ENCODE measurements at regions not wholly inside any gene's neighbourhood (a gene's known extent, or its start where the extent isn't known, plus 50 kb on each side); places are given as distances from the start of the nearest gene placed in this dataset.
"Not testable (repeated sequence)": the region's sequence is repeated elsewhere in the genome, so short reads cannot be mapped to it uniquely, and the experiment has no call there.

GRCh38 chr4:179116581-179116980, 1674.3 kb upstream of the AGA start:
- DNase-seq (ENCODE audit: low spot score), result no peak

DNA sequence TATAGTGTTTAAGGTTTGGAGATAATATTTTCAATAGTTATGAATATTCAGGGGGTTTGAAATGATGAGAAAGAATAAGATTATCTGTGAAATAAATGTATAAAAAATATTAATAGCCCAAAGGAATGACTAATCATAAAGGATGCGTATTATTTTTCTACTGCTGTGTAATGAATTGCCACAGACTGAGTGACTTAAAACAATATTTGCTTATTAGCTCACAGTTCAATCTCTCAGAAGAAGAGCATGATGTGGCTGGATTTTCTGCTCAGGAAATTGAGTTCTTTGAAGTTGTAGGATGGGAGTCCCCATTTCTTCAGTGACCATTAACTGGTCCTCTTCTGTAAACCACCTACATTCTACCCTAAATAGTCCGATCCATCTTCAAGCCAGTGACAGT, 1680.8 kb upstream of the AGA start:
- DNase-seq (ENCODE audit: low spot score), result no peak

GRCh38 chr4:179124419-179124818, 1682.2 kb upstream of the AGA start:
- DNase-seq (ENCODE audit: low spot score), result no peak

- no peak for DNase-seq (ENCODE audit: low spot score)
Measured at GRCh38 chr4:179124957-179125356, 1682.7 kb upstream of the AGA start.

GRCh38 chr4:179125870-179126269, 1683.6 kb upstream of the AGA start:
- DNase-seq (ENCODE audit: low spot score), result no peak

GRCh38 chr4:179128299-179128698, 1686.1 kb upstream of the AGA start:
- DNase-seq (ENCODE audit: low spot score), result no peak

GRCh38 chr4:179130122-179130714, 1688.0 kb upstream of the AGA start:
- no peak for DNase-seq (ENCODE audit: low spot score)

DNA sequence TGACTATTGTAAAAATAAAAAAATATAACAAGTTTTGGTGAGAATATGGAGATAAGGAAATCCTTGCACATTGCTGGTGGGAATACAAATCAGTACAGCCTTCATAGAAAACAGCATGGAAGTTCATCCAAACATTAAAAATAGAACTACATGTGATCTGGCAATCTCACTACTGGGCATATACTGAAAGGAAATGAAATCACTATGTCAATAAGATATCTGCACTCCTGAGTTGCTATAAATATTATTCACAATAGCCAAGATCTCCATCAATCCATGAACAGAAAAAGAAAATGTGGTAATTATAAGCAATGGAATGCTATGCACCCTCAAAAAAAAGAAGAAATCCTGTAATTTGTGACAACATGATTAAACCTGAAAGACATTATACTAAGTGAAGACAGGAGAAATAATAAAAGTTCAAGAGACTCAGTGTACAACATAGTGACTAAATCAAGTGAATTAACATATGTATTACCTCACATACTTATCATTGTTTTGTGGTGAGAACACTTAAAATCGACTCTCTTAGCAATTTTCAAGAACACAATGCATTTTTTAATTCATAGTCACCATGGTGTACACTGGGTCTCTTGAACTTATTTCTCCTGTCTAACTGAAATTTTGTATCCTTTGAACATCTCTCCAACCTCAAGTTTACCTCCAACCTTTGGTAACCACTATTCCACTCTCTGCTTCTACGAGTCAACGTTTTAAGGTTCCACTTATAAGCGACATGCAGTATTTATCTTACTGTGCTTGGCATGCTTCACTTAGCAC, 1703.7 kb upstream of the AGA start:
- no peak for DNase-seq (ENCODE audit: low spot score)

DNA sequence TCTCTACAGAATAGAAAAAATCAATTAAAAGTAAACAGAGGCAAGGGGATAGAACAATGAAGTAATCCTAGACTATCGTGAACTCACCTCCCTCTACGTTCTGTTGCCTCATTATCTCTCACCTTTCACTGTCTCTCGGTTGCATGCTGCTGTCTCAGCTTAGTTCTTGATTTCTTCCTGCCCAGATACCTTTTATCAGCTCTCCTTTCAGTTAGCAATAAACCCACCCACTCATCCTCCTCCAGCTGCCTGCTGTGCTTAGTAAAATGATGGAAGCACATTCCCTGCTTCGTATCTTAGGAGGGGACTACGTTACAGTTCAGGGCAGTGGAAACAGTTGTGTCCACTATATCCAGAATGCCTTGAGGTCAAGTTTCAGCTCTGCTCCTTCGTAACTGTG, 1709.5 kb upstream of the AGA start:
- no peak for DNase-seq (ENCODE audit: low spot score)

DNA sequence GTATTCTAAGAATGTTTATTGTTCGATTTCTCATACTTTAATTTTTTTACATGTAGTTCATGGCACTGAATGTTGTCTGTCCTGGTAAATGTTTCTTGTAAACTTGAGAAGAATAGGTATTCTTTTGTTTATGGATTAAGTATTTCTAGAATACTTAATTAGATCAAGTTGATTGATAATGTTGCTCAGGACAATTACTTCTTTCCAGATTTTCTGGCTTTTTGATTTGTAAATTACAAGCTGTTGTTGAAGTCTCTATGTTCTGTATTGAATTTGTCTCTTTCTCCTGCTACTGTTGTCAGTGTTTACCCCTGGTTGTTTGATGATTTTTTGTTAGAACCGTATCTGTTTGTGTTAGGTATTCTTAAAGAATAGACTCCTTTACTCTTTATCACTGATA, 1720.9 kb upstream of the AGA start:
- DNase-seq (ENCODE audit: low spot score), result no peak

DNA sequence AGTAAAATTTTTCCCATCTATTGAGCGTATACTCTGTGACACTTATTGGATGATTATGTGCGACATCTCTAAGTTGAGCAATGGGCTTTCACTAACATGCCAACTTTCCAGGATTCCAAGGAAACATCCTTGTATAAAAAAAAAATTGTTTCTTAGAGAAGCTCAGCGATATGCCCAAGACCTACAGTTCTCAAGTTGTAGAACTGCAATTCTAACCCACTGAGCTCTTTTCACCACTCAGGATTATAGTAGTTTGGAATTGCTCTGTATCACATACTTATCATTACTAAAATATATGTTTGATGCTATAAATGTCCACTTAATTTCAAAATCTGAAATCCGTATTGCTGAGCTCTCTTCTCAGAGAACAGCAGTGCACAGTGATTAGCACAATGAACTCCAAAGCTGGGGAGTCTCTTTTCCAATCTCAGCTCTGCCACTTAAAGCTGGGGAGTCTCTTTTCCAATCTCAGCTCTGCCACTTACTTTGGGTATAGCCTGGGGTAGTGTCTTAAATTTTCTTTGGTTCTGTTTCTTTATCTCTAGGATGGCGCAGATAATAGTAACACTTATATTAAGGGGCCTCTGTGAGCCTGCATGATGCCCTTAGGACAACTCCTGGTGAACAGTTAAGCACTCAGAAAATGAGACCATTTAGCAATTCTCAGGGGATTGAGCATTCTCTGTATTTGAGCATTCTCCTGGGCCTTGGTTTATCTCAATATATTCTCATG, 1722.2 kb upstream of the AGA start:
- DNase-seq (ENCODE audit: low spot score), result no peak

GRCh38 chr4:179165000-179165738, 1722.9 kb upstream of the AGA start:
- no peak for DNase-seq (ENCODE audit: low spot score)

DNA sequence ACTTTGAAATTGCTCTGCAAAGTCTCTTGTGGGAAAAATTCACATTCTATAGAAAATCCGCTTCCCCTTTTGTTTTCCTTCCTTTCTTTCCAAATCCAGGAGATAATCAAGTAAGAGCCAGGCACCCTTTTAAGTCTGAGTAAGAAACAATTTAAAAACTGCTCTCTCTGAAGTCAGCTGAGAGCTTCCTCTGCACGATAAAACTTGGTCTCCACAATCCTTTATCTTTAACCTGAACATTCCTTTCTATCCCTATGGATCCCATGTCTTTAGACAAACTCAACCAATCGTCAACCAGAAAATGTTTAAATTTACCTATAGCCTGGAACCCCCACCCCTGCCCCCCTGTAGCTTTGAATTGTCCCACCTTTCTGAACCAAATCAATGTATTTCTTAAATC, 1723.6 kb upstream of the AGA start:
- no peak for DNase-seq (ENCODE audit: low spot score)

DNA sequence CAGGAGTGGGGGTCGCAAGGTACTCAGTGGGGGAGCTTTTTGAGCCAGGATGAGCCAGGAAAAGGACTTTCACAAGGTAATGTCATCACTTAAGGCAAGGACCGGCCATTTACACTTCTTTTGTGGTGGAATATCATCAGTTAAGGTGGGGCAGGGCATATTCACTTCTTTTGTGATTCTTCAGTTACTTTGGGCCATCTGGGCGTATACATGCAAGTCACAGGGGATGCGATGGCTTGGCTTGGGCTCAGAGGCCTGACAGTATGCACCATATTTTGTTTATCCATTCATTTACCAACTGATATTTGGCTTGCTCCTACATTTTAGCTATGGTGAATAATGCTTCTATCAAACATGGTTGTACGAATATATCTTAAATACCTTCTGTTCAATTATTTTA, 1728.1 kb upstream of the AGA start:
- DNase-seq (ENCODE audit: low spot score), result not testable (repeated sequence)

DNA sequence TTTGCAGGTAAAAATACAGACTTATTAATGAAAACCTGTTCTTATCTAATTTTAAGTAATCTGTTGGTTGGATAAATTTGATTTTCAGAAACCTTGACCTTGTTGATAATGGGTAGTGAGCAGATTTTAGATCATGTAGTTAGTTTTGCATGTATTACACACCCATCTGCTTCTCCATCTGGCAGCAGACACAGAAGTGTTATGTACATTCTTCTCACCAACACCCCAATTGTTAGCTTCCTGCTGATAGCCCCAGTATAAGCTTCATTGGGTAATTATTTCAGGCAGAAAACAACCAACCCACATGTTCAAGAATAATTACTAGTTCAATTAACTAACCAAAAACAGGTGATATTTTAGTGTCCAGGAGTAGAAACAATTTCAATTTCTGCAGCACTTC, 1740.5 kb upstream of the AGA start:
- DNase-seq (ENCODE audit: low spot score), result no peak

GRCh38 chr4:179195887-179196286, 1753.7 kb upstream of the AGA start:
- DNase-seq (ENCODE audit: low spot score), result no peak

DNA sequence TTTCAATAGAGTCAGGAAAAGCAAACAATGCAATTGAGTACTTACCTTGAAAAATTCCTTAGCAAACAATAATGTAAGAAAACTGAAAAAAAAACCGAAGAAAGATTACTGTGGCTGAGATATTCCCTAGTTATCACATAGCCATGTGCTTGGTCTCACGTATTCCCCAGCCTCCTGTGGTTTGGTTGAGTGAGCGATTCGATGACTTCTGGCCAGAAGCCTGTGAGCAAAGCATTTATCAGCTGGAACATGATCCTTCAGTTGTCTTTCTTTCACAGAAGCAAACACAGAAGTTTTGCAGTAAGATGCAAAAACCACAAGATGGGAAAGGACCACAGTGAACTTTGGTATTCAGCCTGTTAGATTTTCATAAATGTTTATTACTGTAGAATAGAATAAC, 1754.3 kb upstream of the AGA start:
- DNase-seq (ENCODE audit: low spot score), result no peak

DNA sequence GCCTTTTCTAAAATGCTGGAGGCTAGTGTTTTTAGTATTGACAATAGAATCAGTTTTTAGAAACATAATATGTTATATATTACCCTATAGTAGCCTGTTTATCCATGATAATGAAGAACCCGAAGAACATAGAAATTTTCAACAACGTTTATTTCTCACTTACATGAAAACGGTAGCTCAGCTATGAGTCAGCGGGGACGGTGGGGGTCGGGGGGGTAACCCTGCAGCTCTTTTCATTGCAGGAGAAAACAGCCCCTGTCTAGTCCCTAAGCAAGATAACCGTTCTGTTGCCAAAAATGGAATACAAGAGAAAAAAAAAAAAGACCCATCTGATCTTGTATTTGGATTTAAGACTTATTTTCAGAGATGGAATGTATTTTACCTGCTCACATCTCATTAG, 1758.4 kb upstream of the AGA start:
- DNase-seq (ENCODE audit: low spot score), result no peak

DNA sequence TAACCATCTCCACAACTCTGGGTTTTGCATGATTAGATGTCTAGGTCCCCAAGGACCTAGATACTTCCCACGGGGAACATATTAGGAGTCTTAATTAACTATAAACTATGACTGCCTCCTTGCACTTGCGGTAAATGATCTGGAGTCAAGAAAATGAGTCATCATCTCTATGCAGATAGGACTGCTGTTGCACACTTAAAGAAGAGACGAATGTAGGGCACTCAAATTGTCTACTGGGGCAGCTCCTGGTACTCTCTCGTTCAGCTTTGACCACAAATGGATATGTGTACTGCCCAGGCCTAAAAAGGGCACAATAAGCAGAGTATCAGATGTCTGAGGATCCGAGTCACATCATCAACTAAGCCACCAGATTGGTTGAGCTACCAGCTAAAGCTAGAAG, 1783.4 kb upstream of the AGA start:
- DNase-seq (ENCODE audit: low spot score), result no peak

GRCh38 chr4:179248821-179249220, 1806.6 kb upstream of the AGA start:
- no peak for DNase-seq (ENCODE audit: low spot score)

- DNase-seq (ENCODE audit: low spot score), result no peak
Measured at GRCh38 chr4:179268791-179269190, 1826.6 kb upstream of the AGA start.

DNA sequence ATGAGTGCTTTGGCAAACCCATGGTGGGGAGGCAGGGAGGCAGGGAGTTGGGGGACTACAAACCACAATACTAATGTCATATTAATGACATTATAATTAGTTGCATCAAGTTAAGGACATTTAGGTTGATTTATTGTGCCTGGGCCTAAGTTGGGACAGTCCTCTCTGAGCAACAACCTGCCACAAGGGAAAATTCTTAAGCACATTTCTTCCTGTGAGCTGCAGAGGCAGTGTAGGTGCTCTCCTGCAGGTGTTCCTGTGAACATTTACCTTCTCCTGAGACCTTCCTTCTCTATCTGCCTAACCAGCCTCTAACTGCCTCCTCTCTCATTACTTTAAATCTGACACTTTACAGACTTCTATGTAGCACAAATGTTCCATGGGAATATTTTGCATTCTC, 1830.0 kb upstream of the AGA start:
- no peak for DNase-seq (ENCODE audit: low spot score)

DNA sequence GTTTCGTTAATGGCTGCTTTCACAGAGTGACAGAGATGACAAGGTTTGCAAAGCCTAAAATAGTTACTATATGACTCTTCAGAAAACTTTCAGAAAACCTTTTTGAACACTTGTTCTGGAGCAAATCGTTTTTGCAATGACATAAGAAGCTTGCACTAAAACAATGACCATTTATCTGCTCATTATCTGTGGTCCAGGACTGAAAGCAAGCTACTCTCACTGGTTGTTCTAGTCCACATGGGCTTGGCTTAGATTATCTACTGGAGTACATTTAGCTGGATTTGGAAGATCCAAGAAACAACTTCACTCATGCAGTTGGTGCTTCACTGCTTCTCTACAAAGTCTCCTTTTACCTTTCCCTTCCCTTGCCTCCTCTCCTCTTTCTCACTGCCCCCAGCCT, 1836.4 kb upstream of the AGA start:
- no peak for DNase-seq (ENCODE audit: low spot score)
